ENCODE measurements at regions not wholly inside any gene's neighbourhood (a gene's known extent, or its start where the extent isn't known, plus 50 kb on each side); places are given as distances from the start of the nearest gene placed in this dataset.

DNA sequence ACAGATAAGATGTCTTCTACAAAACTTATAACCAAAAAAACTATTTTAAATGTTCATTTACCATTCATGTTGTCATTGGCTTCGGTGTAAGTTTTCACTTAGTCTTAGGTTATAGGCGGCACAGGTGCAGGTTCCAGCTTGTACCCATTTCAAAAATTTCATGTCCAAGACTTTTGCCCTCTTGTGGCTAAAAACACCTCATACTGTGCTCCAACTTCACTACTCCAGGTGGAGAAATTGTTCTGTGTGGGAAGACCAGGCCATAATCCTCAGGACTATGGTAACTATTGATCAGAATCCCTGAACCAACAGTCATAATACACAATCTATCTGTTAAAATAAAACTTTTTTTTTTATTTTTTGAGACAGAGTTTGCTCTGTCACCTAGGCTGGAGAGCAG, 95.2 kb upstream of the ATP11B start:
- H3K36me3 ChIP-seq (ENCODE audit: control insufficient read depth in 2 of 2, extremely low read depth in 1 of 2, insufficient read depth in 2 of 2, low read length in 2 of 2), result no peaks in the 10 kb centered on the region
- ChIA-PET POLR2A (no interaction called here), CTCF (no interaction called here)
- H3K27me3 ChIP-seq (ENCODE audit: control insufficient read depth in 2 of 2, insufficient read depth in 2 of 2, low read length in 2 of 2), result peaks cover 0 to 3% of the 10 kb centered on the region in 2 experiments
- H3K9me1 ChIP-seq (replicated peaks; ENCODE audit: control insufficient read depth, extremely low read depth, insufficient read depth, low read length), result no peaks in the 10 kb centered on the region
- H3K4me2 ChIP-seq (ENCODE audit: insufficient read depth, low read length), result no peak overlapping the region
- TF ChIP-seq JUN (IDR thresholded peaks at IDR 0.05; ENCODE audit: borderline replicate concordance, insufficient read depth, insufficient read length, low read depth) (no peak), EZH2 (IDR thresholded peaks at IDR 0.05; ENCODE audit: borderline replicate concordance, low read depth, low read length, severe bottlenecking) (no peak), FOS (IDR thresholded peaks at IDR 0.05; ENCODE audit: borderline replicate concordance, insufficient read depth, low read length) (no peak), POLR2AphosphoS5 (IDR thresholded peaks at IDR 0.05; ENCODE audit: insufficient read depth, low read depth, low read length) (no peak), GATA2 (IDR thresholded peaks at IDR 0.05; ENCODE audit: insufficient read depth, insufficient read length, low read depth, low read length) (no peak), POLR2A (IDR thresholded peaks at IDR 0.05; ENCODE audit: low read depth, low read length) (no peak), MYC (IDR thresholded peaks at IDR 0.05; ENCODE audit: low read depth, low read length) (no peak)
- TF ChIP-seq, protein P1, sequence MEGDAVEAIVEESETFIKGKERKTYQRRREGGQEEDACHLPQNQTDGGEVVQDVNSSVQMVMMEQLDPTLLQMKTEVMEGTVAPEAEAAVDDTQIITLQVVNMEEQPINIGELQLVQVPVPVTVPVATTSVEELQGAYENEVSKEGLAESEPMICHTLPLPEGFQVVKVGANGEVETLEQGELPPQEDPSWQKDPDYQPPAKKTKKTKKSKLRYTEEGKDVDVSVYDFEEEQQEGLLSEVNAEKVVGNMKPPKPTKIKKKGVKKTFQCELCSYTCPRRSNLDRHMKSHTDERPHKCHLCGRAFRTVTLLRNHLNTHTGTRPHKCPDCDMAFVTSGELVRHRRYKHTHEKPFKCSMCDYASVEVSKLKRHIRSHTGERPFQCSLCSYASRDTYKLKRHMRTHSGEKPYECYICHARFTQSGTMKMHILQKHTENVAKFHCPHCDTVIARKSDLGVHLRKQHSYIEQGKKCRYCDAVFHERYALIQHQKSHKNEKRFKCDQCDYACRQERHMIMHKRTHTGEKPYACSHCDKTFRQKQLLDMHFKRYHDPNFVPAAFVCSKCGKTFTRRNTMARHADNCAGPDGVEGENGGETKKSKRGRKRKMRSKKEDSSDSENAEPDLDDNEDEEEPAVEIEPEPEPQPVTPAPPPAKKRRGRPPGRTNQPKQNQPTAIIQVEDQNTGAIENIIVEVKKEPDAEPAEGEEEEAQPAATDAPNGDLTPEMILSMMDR (IDR thresholded peaks at IDR 0.05; ENCODE audit: extremely low read depth in 1 of 2, insufficient read depth in 1 of 2, low read depth in 1 of 2, low read length in 2 of 2), result no peak
- TF ChIP-seq, protein P2, sequence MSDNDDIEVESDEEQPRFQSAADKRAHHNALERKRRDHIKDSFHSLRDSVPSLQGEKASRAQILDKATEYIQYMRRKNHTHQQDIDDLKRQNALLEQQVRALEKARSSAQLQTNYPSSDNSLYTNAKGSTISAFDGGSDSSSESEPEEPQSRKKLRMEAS (IDR thresholded peaks at IDR 0.05; ENCODE audit: insufficient read depth, insufficient read length), result no peak
- no peak overlapping the region for H2AFZ ChIP-seq (ENCODE audit: low read depth, low read length)
- H3K4me1 ChIP-seq (ENCODE audit: control insufficient read depth, extremely low read depth, insufficient read depth, low read length), result no peaks in the 10 kb centered on the region
- no peaks in the 10 kb centered on the region for H3K79me2 ChIP-seq (ENCODE audit: control insufficient read depth, insufficient read depth, low read length)
- H3K9me3 ChIP-seq (replicated peaks; ENCODE audit: control insufficient read depth, insufficient read depth, low read length), result no peaks in the 10 kb centered on the region
- H3K9ac ChIP-seq (replicated peaks; ENCODE audit: extremely low read depth, insufficient read depth, low read length), result no peak overlapping the region
- BruUV-seq (replicated peaks), result no TSS peak
- DNase-seq (ENCODE audit: low read depth, low spot score) (no peak), FAIRE-seq (no peak)
- H3K27ac ChIP-seq (ENCODE audit: insufficient read depth, low read depth, low read length), result no peak overlapping the region
- dilution Hi-C loops (cut with MboI; ENCODE audit: extremely low pct_ligation_motif_present, low sequenced_read_pairs), result no loop called here
- intact Hi-C loops (cut with micrococcal nuclease), result no loop called here
- no peaks in the 10 kb centered on the region for H4K20me1 ChIP-seq (replicated peaks; ENCODE audit: control insufficient read depth, extremely low read depth, insufficient read depth, low read length)
- H3K4me3 ChIP-seq (replicated peaks in 1 of 3; ENCODE audit: insufficient read depth in 1 of 3, low read depth in 1 of 3, low read length in 3 of 3), result no peak overlapping the region
